Prostate gland (tissue), 2 donors: ENCODE measurements at regions not wholly inside any gene's neighbourhood (a gene's known extent, or its start where the extent isn't known, plus 50 kb on each side); places are given as distances from the start of the nearest gene placed in this dataset.

Experiments used
- DNase-seq: peaks from one replicate; pipeline ENCODE4 v3.0.0-alpha.2; 2019; ENCODE audit warnings: low spot score
- H3K27ac ChIP-seq, 2 donors: fragments of 200-600 bp; sonication (generic); 2 replicates each; pipeline ENCODE4 v1.5.1; 2017 to 2019
- H3K27me3 ChIP-seq: fragments of 200-600 bp; sonication (generic); replicated peaks from 2 replicates; pipeline ENCODE4 v1.5.1; 2019; ENCODE audit not compliant: insufficient read depth
- H3K36me3 ChIP-seq, 2 donors: fragments of 200-600 bp; sonication (generic); 1 replicate in 1 of 2; 2 replicates in 1 of 2; pipeline versions ENCODE4 v1.5.1 to v1.8.1; 2017 to 2019
- H3K4me1 ChIP-seq: fragments of 200-600 bp; sonication (generic); replicated peaks from 2 replicates; pipeline ENCODE4 v1.5.1; 2019
- H3K4me3 ChIP-seq, 2 donors: fragments of 200-600 bp; sonication (generic); 2 replicates each; pipeline ENCODE4 v1.5.1; 2017 to 2019
- H3K9me3 ChIP-seq: fragments of 200-600 bp; sonication (generic); 2 replicates; pipeline ENCODE4 v1.5.1; 2017
- POLR2A ChIP-seq: fragments of 450-650 bp; IDR thresholded peaks from one replicate; pipeline ENCODE4 v1.6.1; 2016; ENCODE audit warnings: antibody characterized with exemption, mild to moderate bottlenecking
- POLR2AphosphoS5 ChIP-seq: sonication (generic); formaldehyde crosslinking; IDR thresholded peaks from one replicate; pipeline ENCODE4 v1.6.1; 2017; ENCODE audit warnings: antibody characterized with exemption
- WGBS: methylation state at CpG from one replicate; pipeline ENCODE4 v1.1.5; 2018; 5-methylcytosine and 5-hydroxymethylcytosine counted together
- intact Hi-C: fragments of 100-400 bp; cut with DNase I; formaldehyde crosslinking; loops from one replicate; pipeline ENCODE4 v1.14.2; 2022
- TF ChIP-seq, protein P1 (sequence below), 4 experiments: fragments of 200-600 bp in 2 of 4; fragments of 450-650 bp in 2 of 4; sonication (generic) in 2 of 4; IDR thresholded peaks; 1 replicate in 3 of 4; 2 replicates in 1 of 4; pipeline ENCODE4 v1.5.1; 2016 to 2019; ENCODE audit warnings: antibody characterized with exemption in 4 of 4, mild to moderate bottlenecking in 2 of 4, moderate library complexity in 2 of 4

DNA sequence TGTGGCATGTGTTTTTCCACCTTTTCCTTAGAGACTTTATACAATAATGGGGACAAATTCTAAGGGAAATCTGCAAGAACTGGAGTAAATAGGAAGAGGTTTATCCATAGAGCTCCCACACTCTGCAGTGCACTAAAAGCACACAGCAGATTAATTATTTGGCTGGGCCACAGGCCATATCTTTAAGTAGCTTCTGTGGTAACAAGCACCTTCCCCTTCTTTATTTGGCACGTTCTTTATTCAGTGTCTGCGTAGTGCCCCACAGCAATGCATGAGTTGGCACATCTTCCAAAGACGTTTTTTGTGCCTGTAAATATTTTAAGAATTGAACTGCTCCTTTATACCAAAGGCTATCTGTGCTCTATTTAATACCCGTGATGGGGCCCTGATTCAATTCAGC, 104.9 kb upstream of the MBL2 start:
- H3K27ac ChIP-seq: no peak overlapping the region
- H3K4me3 ChIP-seq: no peak overlapping the region
- DNase-seq: no peak
- intact Hi-C loops: no loop called here
- H3K27me3 ChIP-seq: no peaks in the 10 kb centered on the region
- H3K4me1 ChIP-seq: no peaks in the 10 kb centered on the region
- WGBS: 34% methylated on average over 4 of the region's 4 CpGs
- no peaks in the 10 kb centered on the region for H3K9me3 ChIP-seq
- no peak for TF ChIP-seq POLR2A
- no peaks in the 10 kb centered on the region for H3K36me3 ChIP-seq

DNA sequence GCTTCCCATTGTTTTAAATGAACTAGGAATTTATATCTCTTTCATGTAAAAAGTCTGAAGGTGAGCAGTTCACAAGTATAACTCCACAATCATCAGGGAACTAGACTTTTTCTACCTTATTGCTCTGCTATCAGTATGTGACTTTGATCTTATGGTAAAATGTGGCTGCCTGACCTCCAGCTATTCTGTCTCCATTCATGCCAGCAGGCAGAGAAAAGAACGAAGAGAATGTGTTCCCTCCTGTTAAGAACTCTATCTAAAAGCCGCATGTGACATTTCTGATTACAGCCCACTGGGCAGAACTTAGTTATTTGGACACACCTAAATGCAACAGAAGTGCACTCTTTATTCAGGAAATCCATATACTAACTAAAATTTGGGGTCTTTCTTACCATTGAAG, 102.8 kb upstream of the MBL2 start:
- intact Hi-C loops: no loop called here
- no peak overlapping the region for H3K4me3 ChIP-seq

DNA sequence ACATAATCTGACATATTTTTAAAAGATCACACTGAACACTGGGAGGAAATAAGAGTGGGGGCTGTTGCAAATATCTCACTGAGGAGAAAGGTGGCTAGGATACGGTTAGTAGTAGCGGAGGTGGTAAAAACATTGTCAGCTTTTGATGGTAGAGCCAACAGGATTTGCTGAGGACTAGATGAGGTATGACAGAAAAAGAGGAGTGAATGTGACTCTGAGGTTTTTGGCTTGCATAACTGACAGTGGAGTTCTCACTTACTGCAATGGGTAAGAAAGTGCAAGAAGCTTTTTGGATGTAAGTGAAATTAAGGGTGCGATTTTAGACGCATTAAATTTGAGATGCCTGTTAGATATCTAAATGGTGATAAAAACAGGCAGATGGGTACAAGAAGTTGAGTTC, 102.0 kb upstream of the MBL2 start:
- H3K4me3 ChIP-seq: no peak overlapping the region
- intact Hi-C loops: no loop called here
- no peak for TF ChIP-seq POLR2A
- TF ChIP-seq, protein P1, sequence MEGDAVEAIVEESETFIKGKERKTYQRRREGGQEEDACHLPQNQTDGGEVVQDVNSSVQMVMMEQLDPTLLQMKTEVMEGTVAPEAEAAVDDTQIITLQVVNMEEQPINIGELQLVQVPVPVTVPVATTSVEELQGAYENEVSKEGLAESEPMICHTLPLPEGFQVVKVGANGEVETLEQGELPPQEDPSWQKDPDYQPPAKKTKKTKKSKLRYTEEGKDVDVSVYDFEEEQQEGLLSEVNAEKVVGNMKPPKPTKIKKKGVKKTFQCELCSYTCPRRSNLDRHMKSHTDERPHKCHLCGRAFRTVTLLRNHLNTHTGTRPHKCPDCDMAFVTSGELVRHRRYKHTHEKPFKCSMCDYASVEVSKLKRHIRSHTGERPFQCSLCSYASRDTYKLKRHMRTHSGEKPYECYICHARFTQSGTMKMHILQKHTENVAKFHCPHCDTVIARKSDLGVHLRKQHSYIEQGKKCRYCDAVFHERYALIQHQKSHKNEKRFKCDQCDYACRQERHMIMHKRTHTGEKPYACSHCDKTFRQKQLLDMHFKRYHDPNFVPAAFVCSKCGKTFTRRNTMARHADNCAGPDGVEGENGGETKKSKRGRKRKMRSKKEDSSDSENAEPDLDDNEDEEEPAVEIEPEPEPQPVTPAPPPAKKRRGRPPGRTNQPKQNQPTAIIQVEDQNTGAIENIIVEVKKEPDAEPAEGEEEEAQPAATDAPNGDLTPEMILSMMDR (IDR thresholded peaks at IDR 0.05): no peak
- no peak for TF ChIP-seq POLR2AphosphoS5
- H3K27ac ChIP-seq: no peak overlapping the region
- no peaks in the 10 kb centered on the region for H3K36me3 ChIP-seq
- 96% methylated on average over 4 of the region's 4 CpGs for WGBS
- H3K9me3 ChIP-seq: no peaks in the 10 kb centered on the region
- no peak for DNase-seq
- no peaks in the 10 kb centered on the region for H3K4me1 ChIP-seq
- no peaks in the 10 kb centered on the region for H3K27me3 ChIP-seq

More for the DNA sequence above, 102.8 kb upstream of the MBL2 start:
- no peak for DNase-seq
- TF ChIP-seq POLR2AphosphoS5 (no peak), POLR2A (no peak)
- TF ChIP-seq, protein P1 (IDR thresholded peaks at IDR 0.05): no peak
- Histone ChIP-seq H3K9me3 (no peaks in the 10 kb centered on the region), H3K36me3 (no peaks in the 10 kb centered on the region), H3K27ac (no peak overlapping the region), H3K4me1 (no peaks in the 10 kb centered on the region), H3K27me3 (no peaks in the 10 kb centered on the region)
- WGBS: 93% methylated on average over 2 of the region's 2 CpGs

DNA sequence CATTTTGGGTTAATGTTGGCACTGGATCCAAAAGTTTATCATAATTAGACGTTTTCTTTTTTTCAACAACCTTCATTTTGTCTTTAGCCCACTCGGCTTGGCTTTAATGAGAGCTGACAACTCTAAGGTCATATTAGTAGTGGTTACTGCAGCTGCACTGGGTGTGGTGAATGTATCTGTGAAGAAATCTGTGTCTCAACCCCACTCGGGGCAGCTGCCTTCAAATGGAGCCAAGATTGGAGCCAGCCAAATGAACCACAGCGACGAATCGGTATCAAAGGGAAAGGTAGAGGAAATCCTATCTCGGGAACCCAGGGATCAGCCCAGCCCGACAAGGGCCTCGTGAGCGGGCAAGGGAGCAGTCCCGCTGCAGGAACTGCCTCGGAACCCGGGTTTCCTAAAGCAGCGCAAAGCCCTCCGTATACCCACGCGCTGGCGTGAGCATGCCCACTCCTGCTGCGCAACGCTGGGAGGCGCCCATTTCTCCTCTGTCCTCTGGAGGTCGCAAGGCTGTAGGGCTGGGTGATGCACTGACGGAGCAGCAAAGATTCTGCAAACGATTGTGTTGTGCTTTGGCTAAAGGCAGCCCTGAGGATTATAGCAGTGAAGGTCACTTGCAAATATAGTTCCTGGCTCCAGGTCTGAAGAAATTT, 98.7 kb upstream of the MBL2 start:
- WGBS: 86% methylated on average over 24 of the region's 24 CpGs
- intact Hi-C loops: no loop called here
- no peak overlapping the region for H3K27ac ChIP-seq
- H3K9me3 ChIP-seq: no peaks in the 10 kb centered on the region
- DNase-seq: no peak
- H3K36me3 ChIP-seq: no peaks in the 10 kb centered on the region
- TF ChIP-seq, protein P1 (IDR thresholded peaks at IDR 0.05): no peak
- TF ChIP-seq POLR2A: no peak
- no peak for TF ChIP-seq POLR2AphosphoS5
- H3K27me3 ChIP-seq: no peaks in the 10 kb centered on the region
- no peak overlapping the region for H3K4me3 ChIP-seq
- no peaks in the 10 kb centered on the region for H3K4me1 ChIP-seq

DNA sequence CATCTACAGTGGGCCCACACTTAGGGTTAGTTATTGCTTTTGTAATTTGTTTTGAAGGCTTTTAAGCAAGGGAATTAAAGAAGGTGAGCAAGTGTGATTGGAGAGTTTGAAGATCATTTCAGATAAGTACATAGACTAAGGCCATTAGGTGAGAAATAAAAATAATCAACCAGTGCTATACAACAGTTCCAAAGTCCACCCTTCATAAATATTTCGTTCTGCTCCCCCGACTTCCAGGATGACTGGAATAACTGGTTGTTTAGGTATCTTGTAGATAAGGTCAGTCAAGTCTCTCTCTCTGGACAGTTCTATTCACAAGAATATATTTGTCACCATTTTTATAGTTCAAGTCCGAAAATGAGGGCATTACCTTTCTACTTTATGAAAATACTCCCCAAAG, 98.0 kb upstream of the MBL2 start:
- Histone ChIP-seq H3K4me1 (no peaks in the 10 kb centered on the region), H3K27ac (no peak overlapping the region), H3K4me3 (no peak overlapping the region), H3K9me3 (no peaks in the 10 kb centered on the region), H3K36me3 (no peaks in the 10 kb centered on the region), H3K27me3 (no peaks in the 10 kb centered on the region)
- no peak for DNase-seq
- 69% methylated on average over 3 of the region's 3 CpGs for WGBS
- intact Hi-C loops: no loop called here
- TF ChIP-seq POLR2AphosphoS5 (no peak), POLR2A (no peak)
- TF ChIP-seq, protein P1 (IDR thresholded peaks at IDR 0.05): no peak
